ENCODE measurements at regions not wholly inside any gene's neighbourhood (a gene's known extent, or its start where the extent isn't known, plus 50 kb on each side); places are given as distances from the start of the nearest gene placed in this dataset.

DNA sequence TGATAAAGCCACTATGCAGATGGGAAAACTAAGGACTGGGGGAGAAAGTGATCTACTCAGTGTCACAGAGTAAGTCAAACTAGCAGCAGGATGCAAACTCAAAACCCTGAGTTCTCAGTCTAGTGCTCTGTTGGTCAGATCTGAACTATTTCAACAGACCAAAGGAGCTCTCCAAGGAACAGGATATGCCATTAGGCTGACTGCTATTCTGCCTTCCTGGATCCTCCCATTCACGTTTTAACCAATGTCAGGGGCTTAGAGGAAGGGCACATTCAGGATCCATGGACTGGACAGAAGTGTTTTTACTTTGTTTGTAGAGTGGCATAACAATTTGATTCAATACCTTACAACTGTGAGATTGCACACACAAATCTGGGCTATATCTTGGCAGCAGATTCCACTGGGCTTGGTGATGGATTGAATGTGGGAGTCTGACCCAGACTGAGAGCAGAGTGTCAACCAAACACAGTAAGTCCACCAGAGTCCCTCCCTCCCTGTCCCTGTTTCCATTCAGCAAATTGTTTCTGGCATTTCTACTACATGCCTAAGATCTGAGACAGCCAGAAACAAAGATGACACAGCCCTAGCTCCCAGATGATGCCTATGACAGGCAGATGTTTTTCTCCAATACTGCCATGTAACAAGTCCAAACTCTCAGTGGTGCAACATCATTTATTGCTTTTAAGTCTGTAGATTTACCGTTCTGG is 337.8 kb upstream of the CDH5 start:
- TF ChIP-seq, protein P1, sequence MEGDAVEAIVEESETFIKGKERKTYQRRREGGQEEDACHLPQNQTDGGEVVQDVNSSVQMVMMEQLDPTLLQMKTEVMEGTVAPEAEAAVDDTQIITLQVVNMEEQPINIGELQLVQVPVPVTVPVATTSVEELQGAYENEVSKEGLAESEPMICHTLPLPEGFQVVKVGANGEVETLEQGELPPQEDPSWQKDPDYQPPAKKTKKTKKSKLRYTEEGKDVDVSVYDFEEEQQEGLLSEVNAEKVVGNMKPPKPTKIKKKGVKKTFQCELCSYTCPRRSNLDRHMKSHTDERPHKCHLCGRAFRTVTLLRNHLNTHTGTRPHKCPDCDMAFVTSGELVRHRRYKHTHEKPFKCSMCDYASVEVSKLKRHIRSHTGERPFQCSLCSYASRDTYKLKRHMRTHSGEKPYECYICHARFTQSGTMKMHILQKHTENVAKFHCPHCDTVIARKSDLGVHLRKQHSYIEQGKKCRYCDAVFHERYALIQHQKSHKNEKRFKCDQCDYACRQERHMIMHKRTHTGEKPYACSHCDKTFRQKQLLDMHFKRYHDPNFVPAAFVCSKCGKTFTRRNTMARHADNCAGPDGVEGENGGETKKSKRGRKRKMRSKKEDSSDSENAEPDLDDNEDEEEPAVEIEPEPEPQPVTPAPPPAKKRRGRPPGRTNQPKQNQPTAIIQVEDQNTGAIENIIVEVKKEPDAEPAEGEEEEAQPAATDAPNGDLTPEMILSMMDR (IDR thresholded peaks at IDR 0.05; ENCODE audit: insufficient read depth, low read depth, low read length): no peak
- no peak for TF ChIP-seq EZH2 (IDR thresholded peaks at IDR 0.05; ENCODE audit: insufficient read depth, low read length)
